GM15510 (cell line): ENCODE measurements at regions not wholly inside any gene's neighbourhood (a gene's known extent, or its start where the extent isn't known, plus 50 kb on each side); places are given as distances from the start of the nearest gene placed in this dataset.

Experiments used
- POLR2A ChIP-seq: IDR thresholded peaks from 3 replicates; pipeline ENCODE4 v1.6.1; 2011; ENCODE audit warnings: borderline replicate concordance; ENCODE audit not compliant: insufficient read length; ENCODE audit errors: extremely low read depth

DNA sequence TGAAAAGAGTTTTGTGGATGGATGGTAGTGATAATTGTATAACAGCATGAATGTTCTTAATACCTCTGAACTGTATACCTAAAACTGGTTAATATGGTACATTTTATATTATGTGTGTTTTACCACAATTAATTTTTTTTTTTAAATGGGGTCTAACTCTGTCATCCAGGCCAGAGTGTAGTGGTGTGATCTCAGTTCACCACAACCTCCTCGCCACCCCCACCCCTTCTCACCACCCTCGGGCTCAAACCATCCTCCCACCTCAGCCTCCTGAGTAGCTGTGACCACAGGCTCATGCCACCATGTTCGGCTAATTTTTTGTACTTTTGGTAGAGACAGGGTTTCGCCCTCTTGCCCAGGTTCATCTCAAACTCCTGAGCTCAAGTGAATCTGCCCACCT is 123.2 kb downstream of the CDRT15L2 start:
- no peak for TF ChIP-seq POLR2A

GRCh38 chr17:20703781-20704180 is 124.3 kb downstream of the CDRT15L2 start:
- no peak for TF ChIP-seq POLR2A

DNA sequence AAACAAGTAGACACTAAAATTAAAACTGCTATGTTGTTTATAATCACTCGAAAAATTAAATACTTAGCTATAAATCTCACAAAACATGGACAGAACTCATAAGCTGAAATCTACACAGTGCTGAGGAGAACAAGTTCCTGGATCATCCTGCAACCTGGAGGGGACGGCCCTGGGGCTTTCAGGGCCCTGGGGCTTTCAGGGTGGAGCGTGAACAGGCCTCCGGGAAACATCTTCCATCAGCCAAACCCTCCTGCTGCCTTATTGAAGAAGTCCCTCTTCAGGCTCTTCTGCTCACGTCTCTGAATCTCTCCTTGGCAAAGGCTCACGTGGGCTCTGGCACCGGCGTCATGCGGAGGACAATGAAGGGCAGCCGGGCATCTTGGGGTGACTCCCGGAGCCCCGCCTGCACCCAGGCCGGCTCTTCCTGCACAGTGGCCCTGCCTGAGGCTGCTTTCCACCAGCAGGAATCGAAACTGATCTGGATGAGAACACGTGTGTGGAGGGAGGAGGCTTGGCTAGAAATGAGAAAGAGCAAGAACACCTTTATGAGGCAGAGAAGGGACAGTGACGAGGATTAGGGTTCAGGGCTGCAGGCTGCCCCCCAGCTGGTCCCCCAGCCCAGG is 127.3 kb downstream of the CDRT15L2 start:
- TF ChIP-seq POLR2A = no peak

GRCh38 chr17:20721171-20721570 is 141.6 kb downstream of the CDRT15L2 start:
- no peak for TF ChIP-seq POLR2A

- TF ChIP-seq POLR2A = no peak
Measured at GRCh38 chr17:20728181-20728580, 148.7 kb downstream of the CDRT15L2 start.

GRCh38 chr17:20733923-20734322 is 154.4 kb downstream of the CDRT15L2 start:
- no peak for TF ChIP-seq POLR2A

- TF ChIP-seq POLR2A = no peak
Measured at GRCh38 chr17:20735796-20736195, 156.3 kb downstream of the CDRT15L2 start.

DNA sequence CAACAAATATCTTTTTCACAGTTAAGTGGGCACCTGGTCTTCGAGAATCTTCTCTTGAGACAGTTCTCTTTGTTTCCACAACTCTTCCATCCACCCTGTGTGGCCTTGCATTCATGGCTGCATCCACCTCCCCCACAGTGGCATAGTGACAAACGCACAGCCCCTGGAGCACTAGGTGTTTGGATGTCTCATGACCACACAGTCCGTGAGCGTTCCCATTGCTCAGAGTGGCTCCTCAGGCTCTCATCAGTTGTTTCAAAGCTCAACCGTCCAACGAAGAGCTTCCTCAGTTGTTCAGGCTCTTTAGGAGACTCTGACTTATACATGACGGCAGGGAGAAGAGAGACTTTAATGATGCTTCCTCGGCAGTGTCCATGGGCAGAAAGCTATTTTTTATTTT is 191.6 kb downstream of the CDRT15L2 start:
- TF ChIP-seq POLR2A = no peak

- no peak for TF ChIP-seq POLR2A
Measured at GRCh38 chr17:20774472-20775135, 195.1 kb downstream of the CDRT15L2 start.

DNA sequence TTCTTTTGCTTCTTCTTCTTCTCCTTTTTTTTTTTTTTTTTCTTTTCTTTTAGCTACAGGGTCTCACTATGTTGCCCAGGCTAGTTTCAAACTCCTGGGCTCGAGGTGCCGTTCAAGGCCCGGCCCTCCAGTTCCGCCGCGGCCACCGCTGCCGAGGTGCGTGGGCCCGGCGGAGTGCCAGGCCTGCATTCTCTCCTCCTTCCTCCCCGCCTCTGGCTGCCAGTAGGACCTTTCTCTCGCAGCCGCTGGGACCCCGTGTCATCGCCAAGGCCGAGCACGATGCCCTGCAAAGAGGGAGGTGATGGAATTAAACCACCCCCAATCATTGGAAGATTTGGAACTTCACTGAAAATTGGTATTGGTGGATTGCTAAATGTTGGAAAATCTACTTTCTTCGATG is 195.8 kb downstream of the CDRT15L2 start:
- TF ChIP-seq POLR2A = no peak

DNA sequence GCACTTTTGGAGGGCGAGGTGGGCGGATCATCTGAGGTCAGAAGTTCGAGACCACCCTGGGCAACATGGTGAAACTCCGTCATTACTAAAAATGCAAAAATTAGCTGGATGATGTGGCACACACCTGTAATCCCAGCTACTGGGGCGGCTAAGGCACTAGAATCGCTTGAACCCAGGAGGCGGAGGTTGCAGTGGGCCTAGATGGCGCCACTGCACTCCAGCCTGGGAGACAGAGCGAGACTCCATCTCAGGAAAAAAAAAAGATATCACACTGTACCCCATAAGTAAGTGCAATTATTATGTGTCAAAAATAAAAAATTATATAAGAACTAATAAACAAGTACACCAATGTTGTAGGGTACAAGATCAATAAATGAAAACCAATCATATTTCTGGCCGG is 200.0 kb downstream of the CDRT15L2 start:
- no peak for TF ChIP-seq POLR2A

- TF ChIP-seq POLR2A = no peak
Measured at GRCh38 chr17:20781260-20781659, 201.7 kb downstream of the CDRT15L2 start.

DNA sequence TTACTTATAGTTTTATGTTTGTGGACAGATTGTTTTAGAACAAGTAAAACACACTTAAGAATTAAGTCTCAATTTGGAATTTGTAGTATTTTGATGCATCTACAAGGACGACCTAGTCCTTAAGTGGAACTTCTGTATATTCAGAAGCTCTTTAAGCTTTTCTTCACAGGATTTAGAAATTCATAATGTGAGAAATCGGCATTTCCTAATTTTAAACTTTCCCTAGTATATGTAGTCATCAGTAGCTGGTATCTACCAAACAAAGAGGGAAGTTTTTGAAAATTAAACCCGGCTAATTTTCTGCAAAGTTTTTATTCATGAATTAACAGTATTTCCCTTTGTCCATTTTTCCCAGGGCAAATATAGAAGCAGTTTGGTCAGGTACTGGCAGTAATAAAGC is 203.6 kb downstream of the CDRT15L2 start:
- no peak for TF ChIP-seq POLR2A

DNA sequence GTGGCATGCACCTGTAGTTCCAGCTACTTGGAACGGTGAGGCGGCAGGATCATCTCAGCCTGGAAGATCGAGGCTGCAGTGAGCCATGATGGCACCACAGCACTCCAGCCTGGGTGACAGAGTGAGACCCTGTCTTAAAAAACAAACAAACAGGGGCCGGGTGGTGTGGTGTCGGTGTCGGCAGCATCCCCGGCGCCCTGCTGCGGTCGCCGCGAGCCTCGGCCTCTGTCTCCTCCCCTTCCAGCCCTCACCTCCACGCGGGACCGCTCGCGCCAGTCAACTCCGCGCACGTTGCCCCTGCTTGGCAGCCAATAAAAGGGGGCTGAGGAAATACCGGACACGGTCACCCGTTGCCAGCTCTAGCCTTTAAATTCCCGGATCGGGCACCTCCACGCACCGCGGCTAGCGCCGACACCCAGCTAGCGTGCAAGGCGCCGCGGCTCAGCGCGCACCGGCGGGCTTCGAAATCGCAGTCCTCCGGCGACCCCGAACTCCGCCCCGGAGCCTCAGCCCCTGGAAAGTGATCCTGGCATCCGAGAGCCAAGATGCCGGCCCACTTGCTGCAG is 204.7 kb downstream of the CDRT15L2 start:
- TF ChIP-seq POLR2A = no peak

- TF ChIP-seq POLR2A = no peak
Measured at GRCh38 chr17:20787281-20787680, 207.8 kb downstream of the CDRT15L2 start.

GRCh38 chr17:20791626-20792025 is 212.1 kb downstream of the CDRT15L2 start:
- no peak for TF ChIP-seq POLR2A
